HTERT RPE-1 (cell line): ENCODE measurements at regions not wholly inside any gene's neighbourhood (a gene's known extent, or its start where the extent isn't known, plus 50 kb on each side); places are given as distances from the start of the nearest gene placed in this dataset.
"Not testable (repeated sequence)": the region's sequence is repeated elsewhere in the genome, so short reads cannot be mapped to it uniquely, and the experiment has no call there.

Source experiments
- in situ Hi-C: fragments of 300-500 bp; cut with MboI; formaldehyde crosslinking; loops from 4 replicates; pipeline ENCODE4 v1.14.3; 2020; ENCODE audit warnings: low sequenced_read_pairs

DNA sequence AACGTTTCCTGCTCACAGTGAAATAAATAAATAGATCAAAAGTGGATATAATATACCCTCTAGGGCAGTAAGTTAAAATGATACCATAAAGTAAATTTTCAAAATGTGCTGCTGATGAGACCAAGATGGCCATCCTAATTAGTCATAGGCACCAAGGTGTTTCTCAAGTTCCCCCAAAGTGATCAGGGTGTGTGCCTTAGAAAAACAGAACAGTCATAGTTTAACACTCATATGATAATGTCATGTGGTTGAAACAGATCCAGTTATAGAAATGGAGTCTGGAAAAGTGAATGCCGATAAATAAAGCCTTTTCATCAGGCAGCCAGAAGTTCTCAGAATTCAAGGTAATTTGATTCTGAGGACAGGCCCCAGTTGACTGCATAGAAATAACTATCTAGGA is 161.5 kb upstream of the CDKN2B start:
- in situ Hi-C loops = no loop called here

- in situ Hi-C loops = no loop called here
Observed at GRCh38 chr9:22170990-22171670, 162.0 kb upstream of the CDKN2B start.

GRCh38 chr9:22171691-22172090 is 162.6 kb upstream of the CDKN2B start:
- in situ Hi-C loops = no loop called here

- in situ Hi-C loops = no loop called here
Observed at GRCh38 chr9:22173908-22174307, 164.8 kb upstream of the CDKN2B start.

DNA sequence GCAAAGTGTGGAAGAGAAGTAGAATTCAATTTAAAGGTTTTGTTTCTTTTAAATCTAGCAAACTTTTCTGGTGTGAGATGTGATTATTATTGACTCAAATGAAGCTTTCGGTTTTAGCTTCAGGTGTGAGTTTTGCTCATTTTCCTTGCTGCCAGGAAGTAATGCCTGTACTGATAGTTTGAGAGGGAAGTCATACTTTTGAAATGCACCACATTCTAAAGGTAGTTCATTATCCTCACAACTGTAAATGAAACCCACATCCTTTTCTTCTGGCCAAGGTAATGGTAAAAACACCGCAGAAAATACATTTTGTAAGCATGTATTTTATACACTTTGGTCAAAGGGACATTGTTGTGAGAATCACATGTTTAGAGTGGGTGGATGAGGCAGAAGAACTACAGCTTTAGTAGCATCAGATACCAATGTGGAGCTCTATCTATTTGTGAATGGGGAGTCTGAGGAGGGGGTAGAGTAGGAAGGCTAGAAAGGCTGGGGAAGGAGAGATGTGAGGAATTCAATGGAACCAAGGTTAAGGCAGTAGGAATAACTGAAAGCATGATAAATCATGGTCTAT is 167.0 kb upstream of the CDKN2B start:
- in situ Hi-C loops = no loop called here

DNA sequence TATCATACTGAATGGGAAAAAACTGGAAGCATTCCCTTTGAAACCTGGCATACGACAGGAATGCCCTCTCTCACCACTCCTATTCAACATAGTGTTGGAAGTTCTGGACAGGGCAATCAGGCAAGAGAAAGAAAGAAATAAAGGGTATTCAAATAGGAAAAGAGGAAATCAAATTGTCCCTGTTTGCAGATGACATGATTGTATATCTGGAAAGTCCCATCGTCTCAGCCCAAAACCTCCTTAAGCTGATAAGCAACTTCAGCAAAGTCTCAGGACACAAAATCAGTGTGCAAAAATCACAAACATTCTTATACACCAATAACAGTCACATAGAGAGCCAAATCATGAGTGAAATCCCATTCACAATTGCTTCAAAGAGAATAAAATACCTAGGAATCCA is 171.9 kb upstream of the CDKN2B start:
- in situ Hi-C loops = not testable (repeated sequence)

- in situ Hi-C loops = no loop called here
Observed at GRCh38 chr9:22189471-22189870, 180.4 kb upstream of the CDKN2B start.

GRCh38 chr9:22197000-22197399 is 187.9 kb upstream of the CDKN2B start:
- in situ Hi-C loops = not testable (repeated sequence)

DNA sequence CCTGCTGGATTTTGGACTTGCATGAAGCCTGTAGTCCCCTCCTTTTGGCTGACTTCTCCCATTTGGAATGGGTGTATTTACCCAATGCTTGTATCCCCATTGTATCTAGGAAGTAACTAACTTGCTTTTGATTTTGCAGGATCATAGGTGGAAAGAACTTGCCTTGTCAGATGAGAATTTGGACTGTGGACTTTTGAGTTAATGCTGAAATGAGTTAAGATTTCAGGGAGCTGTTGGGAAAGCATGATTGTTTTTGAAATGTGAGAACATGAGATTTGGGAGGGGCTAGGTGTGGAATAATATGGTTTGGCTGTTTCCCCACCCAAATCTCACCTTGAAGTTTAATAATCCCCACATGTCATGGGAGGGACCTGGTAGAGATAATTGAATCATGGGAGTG is 189.6 kb upstream of the CDKN2B start:
- in situ Hi-C loops = no loop called here

- in situ Hi-C loops = no loop called here
Observed at GRCh38 chr9:22201256-22201655, 192.2 kb upstream of the CDKN2B start.

DNA sequence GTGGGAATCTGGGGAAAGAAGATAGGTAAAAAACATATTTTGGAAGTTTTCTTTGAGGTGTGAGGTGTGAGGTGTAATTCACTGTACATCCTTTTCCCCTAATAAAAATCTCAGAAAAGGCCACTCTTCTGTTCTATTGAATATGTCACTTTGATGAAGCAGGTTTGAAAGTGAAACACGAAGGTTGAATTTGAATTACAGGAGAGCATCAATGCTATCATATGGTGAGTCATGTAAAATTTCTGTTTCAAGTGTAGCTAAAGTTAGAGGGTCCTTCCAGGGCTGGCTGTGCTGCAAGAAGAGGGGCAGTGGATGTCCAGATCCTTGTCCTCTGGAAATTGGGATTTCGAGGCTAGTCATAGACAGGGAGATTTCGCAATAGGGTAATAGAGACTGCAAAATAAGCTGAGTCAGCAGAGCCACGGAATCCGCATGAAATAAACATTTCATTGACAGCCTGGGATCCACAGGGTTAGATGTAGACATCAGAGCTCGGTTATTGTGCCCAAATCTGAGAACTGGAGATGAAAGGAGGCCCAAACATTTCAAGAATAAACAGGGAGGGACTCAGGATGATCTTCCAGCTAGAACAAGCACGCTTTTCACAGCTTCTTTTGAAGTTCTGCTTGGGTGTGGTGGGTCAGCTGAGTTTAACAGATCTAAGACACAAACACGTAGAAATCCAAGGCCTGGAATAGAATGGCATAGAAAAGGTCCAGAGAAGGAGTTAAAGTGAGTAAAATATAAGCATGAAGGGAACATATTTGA is 194.4 kb upstream of the CDKN2B start:
- in situ Hi-C loops = no loop called here

GRCh38 chr9:22204240-22204639 is 195.1 kb upstream of the CDKN2B start:
- in situ Hi-C loops = no loop called here

GRCh38 chr9:22206833-22207232 is 197.7 kb upstream of the CDKN2B start:
- in situ Hi-C loops = no loop called here

GRCh38 chr9:22208846-22209585 is 199.9 kb upstream of the CDKN2B start:
- in situ Hi-C loops = no loop called here

GRCh38 chr9:22210262-22210661 is 201.2 kb upstream of the CDKN2B start:
- in situ Hi-C loops = no loop called here

DNA sequence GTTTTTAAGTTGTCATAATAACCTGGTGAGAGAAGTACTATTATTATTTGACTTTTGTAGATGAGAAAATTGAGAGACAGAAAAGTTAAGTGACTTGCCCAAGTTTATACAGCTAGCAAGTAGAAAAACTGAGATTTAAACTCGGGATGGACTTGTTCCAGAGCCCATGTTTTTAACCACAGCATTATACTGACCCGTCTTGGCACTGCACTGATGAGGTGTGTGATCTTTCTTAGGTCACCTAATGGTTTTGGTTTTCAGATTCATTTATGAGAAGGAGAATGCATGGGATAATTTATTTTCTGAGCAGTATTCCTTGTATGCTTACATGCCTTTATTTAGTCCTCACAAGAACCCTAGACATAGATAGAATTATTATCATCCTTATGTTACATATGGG is 201.8 kb upstream of the CDKN2B start:
- in situ Hi-C loops = no loop called here

- in situ Hi-C loops = no loop called here
Observed at GRCh38 chr9:22211588-22212360, 202.7 kb upstream of the CDKN2B start.

DNA sequence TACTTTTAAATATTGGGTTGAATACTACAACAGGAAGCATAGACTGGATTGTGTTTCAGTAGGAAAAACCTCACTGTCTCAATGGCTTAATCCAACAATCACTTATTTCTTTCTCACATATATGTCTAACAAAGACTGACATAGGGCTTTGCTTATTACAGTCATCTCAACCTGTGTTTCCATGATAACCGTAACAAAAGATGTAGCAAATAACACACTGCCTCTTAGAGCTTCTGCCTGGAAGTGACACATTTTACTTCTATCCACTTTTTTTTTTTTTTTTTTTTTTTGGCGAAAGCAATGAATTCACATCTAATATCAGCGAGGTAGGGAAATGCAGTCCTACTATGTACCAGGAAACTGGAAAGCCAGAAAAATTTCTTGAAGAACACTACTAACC is 204.9 kb upstream of the CDKN2B start:
- in situ Hi-C loops = no loop called here

DNA sequence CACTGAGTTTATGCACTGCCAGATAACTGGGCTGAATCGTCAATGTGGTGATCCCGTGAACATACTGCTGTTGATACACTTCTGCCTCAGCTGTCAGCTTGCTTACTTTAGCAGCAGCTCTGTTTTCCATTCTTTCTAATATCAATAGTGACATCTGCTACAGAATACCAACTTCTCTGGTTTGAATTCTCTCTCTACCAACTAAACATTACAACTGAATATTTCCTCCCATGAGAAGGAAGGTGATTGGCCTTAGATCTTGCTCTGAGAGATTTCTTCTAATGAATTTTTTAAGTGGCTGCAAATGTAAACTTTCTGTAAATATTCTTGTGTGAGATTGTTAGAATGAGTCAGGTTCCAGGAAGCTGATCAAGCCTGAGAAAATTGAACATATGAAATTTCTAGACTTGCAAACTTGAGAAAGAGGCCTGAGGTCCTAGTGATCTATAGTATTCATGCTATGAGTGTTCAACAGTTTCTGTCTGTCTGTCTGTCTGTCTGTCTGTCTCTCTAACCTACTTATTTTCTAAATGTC is 205.5 kb upstream of the CDKN2B start:
- in situ Hi-C loops = no loop called here

DNA sequence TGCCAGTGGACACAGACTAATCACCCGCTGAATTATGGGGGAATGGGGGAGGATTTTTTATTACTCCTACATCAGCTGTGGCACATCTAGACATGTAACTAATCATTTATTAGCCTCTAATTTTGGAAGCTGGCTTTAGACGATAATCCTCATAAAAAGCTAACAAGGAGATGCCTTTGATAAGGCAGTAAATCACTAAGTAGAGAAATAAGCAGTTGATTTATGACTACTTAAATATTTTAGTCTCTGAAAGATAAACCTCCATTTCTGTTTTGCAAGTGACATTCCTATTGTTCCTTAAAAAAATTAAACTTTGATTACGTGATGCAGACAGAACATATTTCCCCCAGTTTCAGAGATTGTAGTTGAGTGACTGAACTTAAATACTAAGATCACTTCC is 206.4 kb upstream of the CDKN2B start:
- in situ Hi-C loops = no loop called here
